Astrocyte of the spinal cord (primary cell): ENCODE measurements at regions not wholly inside any gene's neighbourhood (a gene's known extent, or its start where the extent isn't known, plus 50 kb on each side); places are given as distances from the start of the nearest gene placed in this dataset.
"Not testable (repeated sequence)": the region's sequence is repeated elsewhere in the genome, so short reads cannot be mapped to it uniquely, and the experiment has no call there.

Experiments used
- DNase-seq: peaks from one replicate; pipeline ENCODE4 v3.0.0; 2011; ENCODE audit warnings: low read depth, low spot score
- H3K4me3 ChIP-seq: 2 replicates; pipeline ENCODE4 v1.5.1; 2011; ENCODE audit warnings: low read depth, mild to moderate bottlenecking, low read length, moderate library complexity
- CTCF ChIP-seq: IDR thresholded peaks from 2 replicates; pipeline ENCODE4 v1.5.1; 2012; ENCODE audit warnings: low read depth, mild to moderate bottlenecking, low read length, inconsistent platforms
- in situ Hi-C: cut with HindIII; loops from 2 replicates; pipeline ENCODE4 v1.10.0; 2017; ENCODE audit warnings: low sequenced_read_pairs

GRCh38 chr3:165504554-165504953 is 308.4 kb upstream of the SLITRK3 start:
- DNase-seq: no peak
- in situ Hi-C loops: no loop called here
- TF ChIP-seq CTCF: no peak
- no peak overlapping the region for H3K4me3 ChIP-seq

GRCh38 chr3:165503825-165504224 is 307.6 kb upstream of the SLITRK3 start:
- in situ Hi-C loops: no loop called here

GRCh38 chr3:165503346-165503745 is 307.2 kb upstream of the SLITRK3 start:
- in situ Hi-C loops: no loop called here
- DNase-seq: no peak
- no peak overlapping the region for H3K4me3 ChIP-seq
- TF ChIP-seq CTCF: no peak

More at GRCh38 chr3:165503825-165504224, 307.6 kb upstream of the SLITRK3 start:
- DNase-seq: no peak
- H3K4me3 ChIP-seq: no peak overlapping the region
- no peak for TF ChIP-seq CTCF

GRCh38 chr3:165502707-165503106 is 306.5 kb upstream of the SLITRK3 start:
- H3K4me3 ChIP-seq: no peak overlapping the region
- no peak for TF ChIP-seq CTCF
- in situ Hi-C loops: no loop called here
- no peak for DNase-seq

- in situ Hi-C loops, DNase-seq, H3K4me3 ChIP-seq: not testable (repeated sequence)
These were observed 302.6 kb upstream of the SLITRK3 start for GRCh38 chr3:165498742-165499141.

GRCh38 chr3:165491487-165491886 is 295.3 kb upstream of the SLITRK3 start:
- no peak overlapping the region for H3K4me3 ChIP-seq
- in situ Hi-C loops: no loop called here
- no peak for DNase-seq
- no peak for TF ChIP-seq CTCF

- no peak for TF ChIP-seq CTCF
- no peak for DNase-seq
- in situ Hi-C loops: no loop called here
- H3K4me3 ChIP-seq: no peak overlapping the region
These were observed 280.3 kb upstream of the SLITRK3 start for GRCh38 chr3:165476399-165477060.
